Fibroblast of lung (primary cell): ENCODE measurements at regions not wholly inside any gene's neighbourhood (a gene's known extent, or its start where the extent isn't known, plus 50 kb on each side); places are given as distances from the start of the nearest gene placed in this dataset.

Source experiments
- DNase-seq, 2 donors: peaks; one replicate each; pipeline versions ENCODE4 v3.0.0 to v3.0.0-alpha.2; 2010; ENCODE audit warnings: low read depth in 2 of 2
- H2AFZ ChIP-seq: 2 replicates; pipeline ENCODE4 v1.5.1; 2012; ENCODE audit warnings: low read length, control low read depth, inconsistent platforms
- H3K27ac ChIP-seq: 2 replicates; pipeline ENCODE4 v1.5.1; 2011; ENCODE audit warnings: low read length, control low read depth; ENCODE audit not compliant: insufficient read depth
- H3K27me3 ChIP-seq: 2 replicates; pipeline ENCODE4 v1.5.1; 2011; ENCODE audit warnings: mild to moderate bottlenecking, low read length; ENCODE audit not compliant: control insufficient read depth, insufficient read depth
- H3K36me3 ChIP-seq: 2 replicates; pipeline ENCODE4 v1.5.1; 2011; ENCODE audit warnings: low read length; ENCODE audit not compliant: control insufficient read depth, insufficient read depth
- H3K4me1 ChIP-seq: 2 replicates; pipeline ENCODE4 v1.5.1; 2011; ENCODE audit warnings: low read length; ENCODE audit not compliant: control insufficient read depth, insufficient read depth; ENCODE audit errors: extremely low read depth
- H3K4me2 ChIP-seq: 2 replicates; pipeline ENCODE4 v1.5.1; 2011; ENCODE audit warnings: low read length, control low read depth; ENCODE audit not compliant: insufficient read depth; ENCODE audit errors: extremely low read depth
- H3K4me3 ChIP-seq, 4 experiments: fragments of 200-600 bp in 1 of 4; sonication (generic) in 1 of 4; replicated peaks in 1 of 4; 2 replicates each; pipeline ENCODE4 v1.5.1; 2011 to 2016; ENCODE audit warnings: low read length in 4 of 4, low read depth in 3 of 4, mild to moderate bottlenecking in 3 of 4, control low read depth in 2 of 4, inconsistent platforms in 1 of 4, mixed read lengths in 1 of 4; ENCODE audit not compliant: insufficient read depth in 1 of 4; ENCODE audit errors: control extremely low read depth in 1 of 4
- H3K79me2 ChIP-seq: 2 replicates; pipeline ENCODE4 v1.5.1; 2012; ENCODE audit warnings: mild to moderate bottlenecking, low read length, inconsistent platforms; ENCODE audit not compliant: control insufficient read depth, insufficient read depth
- H3K9ac ChIP-seq: 2 replicates; pipeline ENCODE4 v1.5.1; 2011; ENCODE audit warnings: mild to moderate bottlenecking, low read length, control low read depth; ENCODE audit not compliant: insufficient read depth
- H3K9me3 ChIP-seq: 2 replicates; pipeline ENCODE4 v1.5.1; 2012; ENCODE audit warnings: low read depth, low read length; ENCODE audit not compliant: control insufficient read depth, insufficient read depth
- H4K20me1 ChIP-seq: 2 replicates; pipeline ENCODE4 v1.5.1; 2011; ENCODE audit warnings: low read length; ENCODE audit not compliant: control insufficient read depth, insufficient read depth; ENCODE audit errors: extremely low read depth
- CTCF ChIP-seq, 2 donors: IDR thresholded peaks in 1 of 2; conservative IDR thresholded peaks in 1 of 2; 1 replicate in 1 of 2; 2 replicates in 1 of 2; pipeline ENCODE4 v1.5.1; 2011 to 2012; ENCODE audit warnings: low read length in 2 of 2, control low read depth in 1 of 2, inconsistent platforms in 1 of 2, low read depth in 1 of 2, mild to moderate bottlenecking in 1 of 2
- EZH2 ChIP-seq: IDR thresholded peaks from 2 replicates; pipeline ENCODE4 v1.5.1; 2012; ENCODE audit warnings: low read length, control low read depth, mild to moderate bottlenecking; ENCODE audit errors: missing control alignments

- H3K4me2 ChIP-seq: no peak overlapping the region
- no peak overlapping the region for H3K4me3 ChIP-seq
- no peak overlapping the region for H3K9ac ChIP-seq
- H3K27me3 ChIP-seq: no peaks in the 10 kb centered on the region
- no peak for DNase-seq
- no peaks in the 10 kb centered on the region for H3K9me3 ChIP-seq
- no peaks in the 10 kb centered on the region for H3K79me2 ChIP-seq
- H3K27ac ChIP-seq: no peak overlapping the region
- no peak overlapping the region for H2AFZ ChIP-seq
- H4K20me1 ChIP-seq: no peaks in the 10 kb centered on the region
- TF ChIP-seq EZH2 (no peak), CTCF (conservative IDR thresholded peaks at IDR 0.05 in 1 of 2, IDR thresholded peaks at IDR 0.05 in 1 of 2; ENCODE audit: low read depth in 1 of 2, low read length in 2 of 2) (no peak)
- no peaks in the 10 kb centered on the region for H3K36me3 ChIP-seq
- peaks cover 2% of the 10 kb centered on the region for H3K4me1 ChIP-seq
Observed at GRCh38 chr5:82644766-82645165, 366.6 kb upstream of the RPS23 start.

DNA sequence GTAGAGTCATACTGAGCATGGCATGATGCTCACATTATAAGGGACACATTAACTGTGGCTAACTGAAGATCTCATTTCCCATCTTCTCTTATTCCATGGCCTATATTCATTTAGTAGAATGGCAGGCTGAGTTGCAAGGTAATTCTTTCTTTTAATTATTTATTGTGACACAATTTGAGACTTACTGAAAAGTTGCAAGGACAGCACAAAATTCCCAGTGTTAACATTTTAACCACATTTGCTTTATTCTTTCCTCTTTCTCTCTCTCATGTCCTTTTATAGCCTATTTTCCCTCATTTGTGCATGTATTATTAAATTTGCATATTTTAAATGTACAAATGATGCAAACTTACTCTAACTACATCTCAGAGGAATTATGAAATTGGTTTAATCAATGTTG is 366.1 kb upstream of the RPS23 start:
- H4K20me1 ChIP-seq: no peaks in the 10 kb centered on the region
- DNase-seq: no peak
- no peaks in the 10 kb centered on the region for H3K79me2 ChIP-seq
- no peaks in the 10 kb centered on the region for H3K9me3 ChIP-seq
- no peak overlapping the region for H3K9ac ChIP-seq
- H2AFZ ChIP-seq: no peak overlapping the region
- no peak overlapping the region for H3K4me2 ChIP-seq
- no peaks in the 10 kb centered on the region for H3K27me3 ChIP-seq
- H3K4me3 ChIP-seq: no peak overlapping the region
- peaks cover 2% of the 10 kb centered on the region for H3K4me1 ChIP-seq
- TF ChIP-seq EZH2 (no peak), CTCF (conservative IDR thresholded peaks at IDR 0.05 in 1 of 2, IDR thresholded peaks at IDR 0.05 in 1 of 2; ENCODE audit: low read depth in 1 of 2, low read length in 2 of 2) (no peak)
- H3K27ac ChIP-seq: no peak overlapping the region
- no peaks in the 10 kb centered on the region for H3K36me3 ChIP-seq

- TF ChIP-seq CTCF (conservative IDR thresholded peaks at IDR 0.05 in 1 of 2, IDR thresholded peaks at IDR 0.05 in 1 of 2; ENCODE audit: low read depth in 1 of 2, low read length in 2 of 2) (no peak), EZH2 (no peak)
- no peak overlapping the region for H3K4me2 ChIP-seq
- peaks cover 2% of the 10 kb centered on the region for H3K4me1 ChIP-seq
- no peaks in the 10 kb centered on the region for H3K36me3 ChIP-seq
- no peaks in the 10 kb centered on the region for H3K79me2 ChIP-seq
- no peak for DNase-seq
- no peak overlapping the region for H3K27ac ChIP-seq
- H2AFZ ChIP-seq: no peak overlapping the region
- no peaks in the 10 kb centered on the region for H3K27me3 ChIP-seq
- no peaks in the 10 kb centered on the region for H4K20me1 ChIP-seq
- no peak overlapping the region for H3K4me3 ChIP-seq
- no peak overlapping the region for H3K9ac ChIP-seq
- H3K9me3 ChIP-seq: no peaks in the 10 kb centered on the region
Observed at GRCh38 chr5:82642313-82642712, 364.2 kb upstream of the RPS23 start.
